ENCODE measurements at regions not wholly inside any gene's neighbourhood (a gene's known extent, or its start where the extent isn't known, plus 50 kb on each side); places are given as distances from the start of the nearest gene placed in this dataset.
"Not testable (repeated sequence)": the region's sequence is repeated elsewhere in the genome, so short reads cannot be mapped to it uniquely, and the experiment has no call there.

DNA sequence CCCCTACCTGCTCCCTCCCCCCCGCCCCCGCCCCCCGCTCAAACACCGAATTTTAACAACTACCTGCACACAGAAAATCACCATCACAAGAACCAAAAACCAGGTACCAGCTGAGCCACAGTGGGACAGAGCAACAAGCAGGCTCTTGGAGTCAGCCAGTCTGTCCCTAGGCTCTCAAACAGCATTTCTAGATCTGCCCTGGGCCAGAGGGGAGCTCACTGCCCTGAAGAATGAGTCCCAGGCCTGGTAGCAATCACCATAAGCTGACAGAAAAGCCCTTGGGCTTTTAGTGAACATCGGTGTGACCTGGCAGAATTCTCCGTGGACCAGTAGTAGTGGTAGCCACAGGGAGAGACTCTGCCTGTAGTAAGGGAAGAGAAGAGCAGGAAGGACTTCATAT, 58.3 kb downstream of the C11orf87 start:
- in situ Hi-C loops (cut with HindIII; ENCODE audit: low sequenced_read_pairs), result no loop called here
- DNase-seq (ENCODE audit: low spot score), result no peak

GRCh38 chr11:109486129-109486528, 64.1 kb downstream of the C11orf87 start:
- DNase-seq (ENCODE audit: low spot score), result no peak
- in situ Hi-C loops (cut with HindIII; ENCODE audit: low sequenced_read_pairs), result no loop called here

DNA sequence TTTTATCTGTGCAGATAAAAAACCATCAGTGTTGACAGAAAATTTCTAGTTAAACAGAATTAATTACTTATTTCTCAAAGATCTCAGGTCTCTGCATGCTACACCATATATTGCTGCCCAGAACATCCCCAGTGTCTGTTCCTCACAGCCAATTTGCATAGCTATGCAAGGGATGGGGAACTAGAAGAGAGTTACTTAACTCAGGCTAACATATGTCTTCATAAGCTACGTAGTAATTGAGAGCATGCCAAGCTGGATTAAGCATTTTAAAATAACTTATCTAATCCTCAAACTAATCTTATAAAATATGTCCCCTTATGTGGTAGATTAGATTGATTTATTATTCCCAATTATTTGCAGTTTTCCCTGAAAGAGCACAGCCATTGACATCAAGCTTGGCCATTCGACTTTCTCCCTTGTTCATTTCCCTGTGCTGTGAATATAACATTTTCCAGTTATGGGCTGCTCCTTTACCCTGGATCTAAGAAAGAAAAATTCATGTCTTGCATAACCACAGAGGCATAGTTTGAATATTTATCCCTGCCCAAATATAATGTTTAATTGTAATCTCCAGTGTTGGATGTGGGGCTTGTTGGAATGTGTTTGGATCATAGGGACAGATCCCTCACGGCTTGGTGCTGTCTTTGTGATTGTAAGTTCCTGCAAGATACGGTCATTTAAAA, 69.1 kb downstream of the C11orf87 start:
- in situ Hi-C loops (cut with HindIII; ENCODE audit: low sequenced_read_pairs), result no loop called here
- DNase-seq (ENCODE audit: low spot score), result no peak

GRCh38 chr11:109506115-109506514, 84.1 kb downstream of the C11orf87 start:
- no peak for DNase-seq (ENCODE audit: low spot score)
- in situ Hi-C loops (cut with HindIII; ENCODE audit: low sequenced_read_pairs), result no loop called here

- in situ Hi-C loops (cut with HindIII; ENCODE audit: low sequenced_read_pairs), result no loop called here
- DNase-seq (ENCODE audit: low spot score), result peak; percentile 10
Measured at GRCh38 chr11:109507331-109507730, 85.3 kb downstream of the C11orf87 start.

DNA sequence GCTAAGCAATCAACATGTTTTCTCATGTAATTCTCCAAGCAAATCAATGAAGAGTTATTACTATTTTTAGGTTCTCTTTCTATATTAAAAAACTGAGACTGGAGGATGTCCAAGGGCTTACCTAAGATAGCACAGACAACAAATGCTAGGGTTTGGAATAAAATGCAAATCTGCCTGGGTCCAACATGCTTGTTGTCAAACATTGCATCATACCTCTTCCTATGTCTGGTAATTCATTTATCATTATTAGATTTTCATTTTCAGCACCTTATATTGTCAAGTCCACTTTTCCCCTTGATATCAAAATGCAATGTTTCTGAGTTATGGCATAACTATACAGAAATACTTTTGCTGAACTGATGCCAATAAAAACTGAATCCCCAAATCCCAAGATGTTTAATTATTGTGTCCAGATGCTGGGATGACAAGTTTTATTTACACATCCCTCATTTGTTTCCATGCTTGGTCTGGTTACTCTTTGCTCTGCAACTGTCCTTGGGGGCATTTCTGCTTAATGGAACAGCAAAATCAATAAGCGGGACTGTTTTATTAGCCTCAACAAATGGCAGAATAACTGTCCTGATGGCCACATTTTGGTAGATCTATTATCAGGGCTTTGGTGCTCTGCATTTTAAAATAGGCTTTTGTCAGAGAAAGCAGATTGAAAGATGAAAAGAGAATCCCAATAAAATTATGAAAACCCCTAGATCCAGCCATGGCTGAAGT, 86.0 kb downstream of the C11orf87 start:
- DNase-seq (ENCODE audit: low spot score), result no peak
- in situ Hi-C loops (cut with HindIII; ENCODE audit: low sequenced_read_pairs), result no loop called here

DNA sequence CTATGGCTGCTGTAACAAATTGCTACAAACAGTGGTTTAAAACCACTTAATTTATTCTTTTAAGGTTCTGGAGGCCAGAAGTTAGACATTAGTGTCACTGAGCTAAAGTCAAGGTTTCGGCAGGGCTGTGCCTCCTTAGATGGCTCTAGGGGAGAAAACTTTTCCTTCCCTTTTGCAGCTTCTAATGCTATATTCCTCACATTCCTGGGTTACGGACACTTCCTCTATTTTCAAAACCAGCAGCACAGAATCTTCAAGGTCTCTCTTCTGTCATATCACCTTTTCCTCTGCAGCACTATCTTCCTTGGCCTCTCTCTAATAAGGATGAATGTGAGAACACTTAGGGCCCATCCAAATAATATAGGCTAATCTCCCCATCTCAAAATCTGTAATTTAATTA, 87.0 kb downstream of the C11orf87 start:
- no peak for DNase-seq (ENCODE audit: low spot score)
- in situ Hi-C loops (cut with HindIII; ENCODE audit: low sequenced_read_pairs), result no loop called here

GRCh38 chr11:109510316-109510715, 88.3 kb downstream of the C11orf87 start:
- no peak for DNase-seq (ENCODE audit: low spot score)
- in situ Hi-C loops (cut with HindIII; ENCODE audit: low sequenced_read_pairs), result no loop called here

DNA sequence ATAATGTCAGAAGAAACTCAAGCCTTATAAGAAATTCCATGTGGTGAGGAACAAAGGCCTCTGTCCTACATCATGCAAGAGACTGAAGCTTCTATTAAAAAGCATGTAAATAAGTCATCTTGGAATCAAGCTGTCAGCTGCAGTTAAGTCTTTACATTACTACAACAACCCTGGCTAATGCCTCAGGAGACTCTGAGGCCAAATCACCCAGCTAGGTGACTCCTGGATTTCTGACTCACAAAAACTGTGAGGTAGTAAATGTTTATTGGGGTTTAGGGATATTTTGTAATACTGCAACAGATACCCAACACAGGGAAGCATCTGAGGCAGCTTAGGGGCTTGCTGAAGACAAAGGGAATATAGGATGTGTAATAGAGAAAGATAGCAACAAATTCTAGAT, 89.6 kb downstream of the C11orf87 start:
- in situ Hi-C loops (cut with HindIII; ENCODE audit: low sequenced_read_pairs), result no loop called here

DNA sequence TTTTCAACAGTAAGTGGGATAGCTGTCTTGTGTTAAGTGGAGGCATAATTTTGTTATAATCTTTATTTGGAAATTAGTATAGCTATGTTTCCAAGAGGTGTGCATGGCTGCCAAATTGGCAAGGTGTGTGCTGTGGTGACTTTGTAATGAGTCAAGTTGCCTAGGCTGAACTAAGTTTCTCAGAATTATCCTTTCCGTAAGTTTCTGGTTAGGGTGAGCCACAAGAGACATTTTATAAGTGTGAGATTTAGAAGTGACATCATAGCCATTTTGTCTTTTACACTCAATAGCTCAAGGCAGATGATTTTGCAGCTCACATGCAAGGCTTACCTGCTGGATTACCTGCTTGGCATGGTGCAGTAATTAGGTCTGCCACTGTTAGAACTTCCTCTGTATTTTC, 90.3 kb downstream of the C11orf87 start:
- no peak for DNase-seq (ENCODE audit: low spot score)
- in situ Hi-C loops (cut with HindIII; ENCODE audit: low sequenced_read_pairs), result no loop called here

More for the DNA sequence above, 89.6 kb downstream of the C11orf87 start:
- no peak for DNase-seq (ENCODE audit: low spot score)

DNA sequence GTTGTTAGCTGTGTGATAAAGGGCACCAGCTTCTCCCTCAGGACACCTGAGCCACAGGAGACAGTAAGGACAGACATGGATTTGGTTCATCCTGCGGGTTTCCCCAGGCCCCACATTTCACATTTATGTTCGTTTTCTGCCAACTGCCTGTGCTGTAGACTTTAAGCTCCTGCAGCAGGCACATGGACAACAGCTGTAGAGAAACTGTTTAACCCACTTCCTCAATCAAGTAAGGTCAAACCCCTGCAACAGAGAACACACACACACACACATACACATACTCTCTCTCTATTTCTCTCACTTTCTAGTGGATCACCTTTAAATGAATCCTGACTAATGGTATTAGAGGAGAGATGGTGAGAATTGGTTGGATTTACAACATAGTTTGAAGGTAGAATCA, 90.7 kb downstream of the C11orf87 start:
- no peak for DNase-seq (ENCODE audit: low spot score)
- in situ Hi-C loops (cut with HindIII; ENCODE audit: low sequenced_read_pairs), result no loop called here

- in situ Hi-C loops (cut with HindIII; ENCODE audit: low sequenced_read_pairs), result no loop called here
- no peak for DNase-seq (ENCODE audit: low spot score)
Measured at GRCh38 chr11:109514313-109515018, 92.5 kb downstream of the C11orf87 start.

DNA sequence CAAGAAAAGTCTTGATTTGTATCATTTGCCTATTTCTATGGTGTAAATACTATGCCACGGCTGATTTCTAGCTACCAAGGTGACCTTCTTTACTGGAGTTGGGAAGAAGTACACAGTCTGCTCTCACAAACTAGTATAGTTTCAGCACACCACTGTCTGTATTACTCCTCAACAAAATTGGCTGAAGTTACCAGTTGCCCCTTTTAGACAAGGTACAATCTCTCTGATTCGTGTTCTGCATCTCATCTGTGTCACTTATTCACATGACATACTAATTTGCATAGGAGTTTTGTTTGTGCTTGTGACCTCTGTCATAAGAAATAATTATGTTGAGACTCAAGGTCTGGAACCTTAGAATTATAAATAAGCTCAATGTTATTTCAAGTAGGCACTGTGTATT, 97.3 kb downstream of the C11orf87 start:
- in situ Hi-C loops (cut with HindIII; ENCODE audit: low sequenced_read_pairs), result no loop called here
- no peak for DNase-seq (ENCODE audit: low spot score)

- in situ Hi-C loops (cut with HindIII; ENCODE audit: low sequenced_read_pairs), result no loop called here
- DNase-seq (ENCODE audit: low spot score), result no peak
Measured at GRCh38 chr11:109521571-109522086, 99.6 kb downstream of the C11orf87 start.

DNA sequence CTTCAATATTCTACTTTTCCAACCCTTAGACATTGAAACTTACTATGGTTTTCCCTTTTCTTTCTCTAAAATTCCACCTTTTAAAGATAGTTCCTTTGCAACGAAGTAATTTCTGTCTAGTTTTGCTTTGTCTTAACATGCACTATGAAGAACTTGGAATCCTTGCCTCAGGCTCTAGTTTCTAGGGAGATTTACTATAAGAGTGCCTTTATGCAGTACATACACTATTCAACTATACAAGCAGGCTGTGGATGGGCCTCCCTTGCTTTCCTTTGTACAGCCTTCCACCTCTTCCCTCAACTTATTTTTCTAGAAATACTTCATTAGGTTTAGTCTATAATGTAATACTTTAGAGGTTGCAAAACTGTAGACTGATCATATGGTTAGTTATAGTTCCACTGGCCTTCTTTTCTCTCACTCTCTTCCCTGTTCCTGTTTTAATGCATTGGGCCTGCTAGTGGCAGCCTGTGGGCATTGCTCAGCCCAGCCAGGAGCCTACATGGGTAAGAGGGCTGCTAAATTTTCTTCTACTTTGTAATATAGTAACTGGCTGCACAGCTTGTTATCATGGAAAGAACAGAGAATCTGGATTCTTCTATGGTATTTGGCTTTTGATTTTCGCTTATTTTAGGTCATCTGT, 100.2 kb downstream of the C11orf87 start:
- in situ Hi-C loops (cut with HindIII; ENCODE audit: low sequenced_read_pairs), result no loop called here
- no peak for DNase-seq (ENCODE audit: low spot score)

DNA sequence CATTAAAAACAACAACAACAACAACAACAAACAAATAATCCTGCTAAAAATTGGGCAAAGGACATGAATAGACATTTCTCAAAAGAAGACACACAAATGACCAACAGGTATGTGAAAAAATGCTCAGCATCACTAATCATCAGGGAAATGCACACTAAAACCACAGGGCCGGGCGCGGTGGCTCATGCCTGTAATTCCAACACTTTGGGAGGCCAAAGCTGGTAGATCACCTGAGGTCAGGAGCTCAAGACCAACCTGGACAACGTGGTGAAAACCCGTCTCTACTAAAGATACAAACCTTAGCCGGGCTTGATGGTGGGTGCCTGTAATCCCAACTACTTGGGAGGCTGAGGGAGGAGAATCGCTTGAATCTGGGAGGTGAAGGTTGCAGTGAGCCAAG, 103.6 kb downstream of the C11orf87 start:
- in situ Hi-C loops (cut with HindIII; ENCODE audit: low sequenced_read_pairs); DNase-seq (ENCODE audit: low spot score): not testable (repeated sequence)

DNA sequence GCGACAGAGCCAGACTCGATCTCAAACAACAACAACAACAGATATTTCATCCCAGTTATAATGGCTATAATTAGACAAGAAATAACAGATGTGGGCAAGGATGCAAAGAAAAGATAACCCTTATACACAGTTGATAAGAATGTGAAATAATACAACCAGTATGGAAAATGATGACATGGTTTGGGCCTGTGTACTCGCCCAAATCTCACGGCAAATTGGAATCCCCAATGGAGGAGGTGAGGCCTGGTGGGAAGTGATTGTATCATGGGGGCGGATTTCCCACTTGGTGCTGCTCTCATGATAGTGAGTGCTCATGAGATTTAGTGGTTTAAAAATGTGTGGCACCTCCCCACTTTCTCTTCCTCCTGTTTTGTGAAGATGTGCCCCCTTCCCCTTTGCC, 104.1 kb downstream of the C11orf87 start:
- in situ Hi-C loops (cut with HindIII; ENCODE audit: low sequenced_read_pairs), result no loop called here
- no peak for DNase-seq (ENCODE audit: low spot score)

DNA sequence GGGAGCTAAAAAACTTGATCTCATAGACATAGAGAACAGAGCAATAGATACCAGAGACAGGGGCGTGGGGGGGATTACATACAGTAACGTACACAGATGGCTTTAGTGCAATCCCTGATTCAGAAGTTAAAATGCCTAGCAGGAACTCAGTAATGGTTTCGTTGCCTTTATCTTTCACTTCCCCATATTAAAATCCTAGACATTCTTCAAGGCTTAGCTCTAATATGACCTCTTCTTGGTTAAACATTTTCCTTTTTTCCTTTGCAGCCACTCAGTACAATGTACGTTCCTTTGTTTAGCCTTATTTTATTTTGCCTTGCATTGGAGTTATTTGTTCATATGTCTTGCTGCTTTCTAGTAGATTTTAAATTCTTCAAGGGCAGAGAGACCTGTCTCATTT, 104.9 kb downstream of the C11orf87 start:
- DNase-seq (ENCODE audit: low spot score), result no peak
- in situ Hi-C loops (cut with HindIII; ENCODE audit: low sequenced_read_pairs), result no loop called here

GRCh38 chr11:109527496-109527895, 105.5 kb downstream of the C11orf87 start:
- DNase-seq (ENCODE audit: low spot score), result no peak
- in situ Hi-C loops (cut with HindIII; ENCODE audit: low sequenced_read_pairs), result no loop called here
